ENCODE measurements at regions not wholly inside any gene's neighbourhood (a gene's known extent, or its start where the extent isn't known, plus 50 kb on each side); places are given as distances from the start of the nearest gene placed in this dataset.
"Not testable (repeated sequence)": the region's sequence is repeated elsewhere in the genome, so short reads cannot be mapped to it uniquely, and the experiment has no call there.

GRCh38 chr5:125655156-125655555 lies 768.1 kb upstream of the GRAMD2B start:
- no peak overlapping the region for H3K4me3 Mint-ChIP-seq
- ATAC-seq (no peak), DNase-seq (no peak)
- H3K4me1 Mint-ChIP-seq (ENCODE audit: low read depth), result no peaks in the 10 kb centered on the region
- H3K9me3 Mint-ChIP-seq (ENCODE audit: insufficient read depth), result peaks cover 4% of the 10 kb centered on the region
- POLR2A ChIA-PET, result no interaction called here
- H3K36me3 Mint-ChIP-seq (ENCODE audit: low read depth), result no peaks in the 10 kb centered on the region
- CTCF ChIA-PET, result no interaction called here
- no peak overlapping the region for H3K27ac Mint-ChIP-seq
- no peaks in the 10 kb centered on the region for H3K27me3 Mint-ChIP-seq (ENCODE audit: low read depth)

GRCh38 chr5:125657936-125658335 lies 765.3 kb upstream of the GRAMD2B start:
- peaks cover 3% of the 10 kb centered on the region for H3K9me3 Mint-ChIP-seq (ENCODE audit: insufficient read depth)
- no peaks in the 10 kb centered on the region for H3K27me3 Mint-ChIP-seq (ENCODE audit: low read depth)
- no peak overlapping the region for H3K27ac Mint-ChIP-seq
- ChIA-PET CTCF (no interaction called here), POLR2A (no interaction called here)
- H3K4me3 Mint-ChIP-seq, result no peak overlapping the region
- DNase-seq, result no peak
- no peaks in the 10 kb centered on the region for H3K36me3 Mint-ChIP-seq (ENCODE audit: low read depth)
- no peaks in the 10 kb centered on the region for H3K4me1 Mint-ChIP-seq (ENCODE audit: low read depth)
- ATAC-seq, result no peak

GRCh38 chr5:125659316-125660023 lies 763.7 kb upstream of the GRAMD2B start:
- ChIA-PET POLR2A (no interaction called here), CTCF (no interaction called here)
- Mint-ChIP-seq H3K27ac (no peak overlapping the region), H3K9me3 (ENCODE audit: insufficient read depth) (peaks cover 3% of the 10 kb centered on the region), H3K36me3 (ENCODE audit: low read depth) (no peaks in the 10 kb centered on the region), H3K4me1 (ENCODE audit: low read depth) (no peaks in the 10 kb centered on the region), H3K27me3 (ENCODE audit: low read depth) (no peaks in the 10 kb centered on the region), H3K4me3 (no peak overlapping the region)
- no peak for DNase-seq
- no peak for ATAC-seq

- CTCF ChIA-PET, result no interaction called here
- no peak overlapping the region for H3K4me3 Mint-ChIP-seq
- H3K27me3 Mint-ChIP-seq (ENCODE audit: low read depth), result no peaks in the 10 kb centered on the region
- H3K27ac Mint-ChIP-seq, result no peak overlapping the region
- DNase-seq (no peak), ATAC-seq (no peak)
- POLR2A ChIA-PET, result no interaction called here
- peaks cover 3% of the 10 kb centered on the region for H3K9me3 Mint-ChIP-seq (ENCODE audit: insufficient read depth)
- H3K4me1 Mint-ChIP-seq (ENCODE audit: low read depth), result no peaks in the 10 kb centered on the region
- no peaks in the 10 kb centered on the region for H3K36me3 Mint-ChIP-seq (ENCODE audit: low read depth)
Observed at GRCh38 chr5:125660231-125660895, 762.8 kb upstream of the GRAMD2B start.

GRCh38 chr5:125661584-125661983 lies 761.6 kb upstream of the GRAMD2B start:
- ChIA-PET POLR2A (no interaction called here), CTCF (no interaction called here)
- Mint-ChIP-seq H3K27me3 (ENCODE audit: low read depth) (no peaks in the 10 kb centered on the region), H3K4me3 (no peak overlapping the region), H3K27ac (no peak overlapping the region), H3K9me3 (ENCODE audit: insufficient read depth) (peaks cover 3% of the 10 kb centered on the region), H3K36me3 (ENCODE audit: low read depth) (no peaks in the 10 kb centered on the region), H3K4me1 (ENCODE audit: low read depth) (no peaks in the 10 kb centered on the region)
- ATAC-seq, result no peak
- no peak for DNase-seq

- no peaks in the 10 kb centered on the region for H3K36me3 Mint-ChIP-seq (ENCODE audit: low read depth)
- H3K27me3 Mint-ChIP-seq (ENCODE audit: low read depth), result no peaks in the 10 kb centered on the region
- peaks cover 7% of the 10 kb centered on the region for H3K9me3 Mint-ChIP-seq (ENCODE audit: insufficient read depth)
- no peak overlapping the region for H3K27ac Mint-ChIP-seq
- ChIA-PET POLR2A (no interaction called here), CTCF (no interaction called here)
- ATAC-seq, result no peak
- no peak overlapping the region for H3K4me3 Mint-ChIP-seq
- no peaks in the 10 kb centered on the region for H3K4me1 Mint-ChIP-seq (ENCODE audit: low read depth)
- no peak for DNase-seq
Observed at GRCh38 chr5:125668884-125669283, 754.3 kb upstream of the GRAMD2B start.

- POLR2A ChIA-PET, result no interaction called here
- CTCF ChIA-PET, result no interaction called here
- Mint-ChIP-seq H3K4me1 (ENCODE audit: low read depth) (no peaks in the 10 kb centered on the region), H3K4me3 (no peak overlapping the region), H3K27me3 (ENCODE audit: low read depth) (no peaks in the 10 kb centered on the region), H3K27ac (no peak overlapping the region), H3K9me3 (ENCODE audit: insufficient read depth) (no peaks in the 10 kb centered on the region), H3K36me3 (ENCODE audit: low read depth) (no peaks in the 10 kb centered on the region)
- ATAC-seq (no peak), DNase-seq (no peak)
Observed at GRCh38 chr5:125673359-125673950, 749.8 kb upstream of the GRAMD2B start.

- H3K36me3 Mint-ChIP-seq (ENCODE audit: low read depth), result no peaks in the 10 kb centered on the region
- DNase-seq, result no peak
- H3K9me3 Mint-ChIP-seq (ENCODE audit: insufficient read depth), result no peaks in the 10 kb centered on the region
- CTCF ChIA-PET, result no interaction called here
- H3K27me3 Mint-ChIP-seq (ENCODE audit: low read depth), result no peaks in the 10 kb centered on the region
- POLR2A ChIA-PET, result no interaction called here
- no peak overlapping the region for H3K27ac Mint-ChIP-seq
- H3K4me1 Mint-ChIP-seq (ENCODE audit: low read depth), result no peaks in the 10 kb centered on the region
- no peak overlapping the region for H3K4me3 Mint-ChIP-seq
- ATAC-seq, result no peak
Observed at GRCh38 chr5:125679522-125679921, 743.7 kb upstream of the GRAMD2B start.

GRCh38 chr5:125683669-125684068 lies 739.5 kb upstream of the GRAMD2B start:
- ATAC-seq (no peak), DNase-seq (no peak)
- Mint-ChIP-seq H3K4me3 (no peak overlapping the region), H3K27ac (no peak overlapping the region), H3K36me3 (ENCODE audit: low read depth) (no peaks in the 10 kb centered on the region), H3K9me3 (ENCODE audit: insufficient read depth) (no peaks in the 10 kb centered on the region), H3K4me1 (ENCODE audit: low read depth) (no peaks in the 10 kb centered on the region), H3K27me3 (ENCODE audit: low read depth) (no peaks in the 10 kb centered on the region)
- CTCF ChIA-PET, result no interaction called here
- POLR2A ChIA-PET, result no interaction called here

- Mint-ChIP-seq H3K4me1 (ENCODE audit: low read depth) (no peaks in the 10 kb centered on the region), H3K27me3 (ENCODE audit: low read depth) (no peaks in the 10 kb centered on the region), H3K36me3 (ENCODE audit: low read depth) (no peaks in the 10 kb centered on the region), H3K4me3 (no peak overlapping the region), H3K9me3 (ENCODE audit: insufficient read depth) (no peaks in the 10 kb centered on the region), H3K27ac (no peak overlapping the region)
- ATAC-seq (no peak), DNase-seq (no peak)
- POLR2A ChIA-PET, result no interaction called here
- CTCF ChIA-PET, result no interaction called here
Observed at GRCh38 chr5:125685771-125686170, 737.4 kb upstream of the GRAMD2B start.

GRCh38 chr5:125691738-125692530 lies 731.3 kb upstream of the GRAMD2B start:
- H3K4me1 Mint-ChIP-seq (ENCODE audit: low read depth); H3K4me3 Mint-ChIP-seq; CTCF ChIA-PET: not testable (repeated sequence)

GRCh38 chr5:125695996-125696655 lies 727.1 kb upstream of the GRAMD2B start:
- DNase-seq (no peak), ATAC-seq (no peak)
- no peaks in the 10 kb centered on the region for H3K4me1 Mint-ChIP-seq (ENCODE audit: low read depth)
- no peak overlapping the region for H3K4me3 Mint-ChIP-seq
- no peaks in the 10 kb centered on the region for H3K36me3 Mint-ChIP-seq (ENCODE audit: low read depth)
- no peaks in the 10 kb centered on the region for H3K27me3 Mint-ChIP-seq (ENCODE audit: low read depth)
- no peak overlapping the region for H3K27ac Mint-ChIP-seq
- ChIA-PET POLR2A (no interaction called here), CTCF (no interaction called here)
- H3K9me3 Mint-ChIP-seq (ENCODE audit: insufficient read depth), result peaks cover 4% of the 10 kb centered on the region

More at GRCh38 chr5:125691738-125692530, 731.3 kb upstream of the GRAMD2B start:
- H3K9me3 Mint-ChIP-seq (ENCODE audit: insufficient read depth); POLR2A ChIA-PET; H3K27me3 Mint-ChIP-seq (ENCODE audit: low read depth); H3K36me3 Mint-ChIP-seq (ENCODE audit: low read depth); DNase-seq; H3K27ac Mint-ChIP-seq; ATAC-seq: not testable (repeated sequence)
